ENCODE measurements at regions not wholly inside any gene's neighbourhood (a gene's known extent, or its start where the extent isn't known, plus 50 kb on each side); places are given as distances from the start of the nearest gene placed in this dataset.

- no peak for DNase-seq
These were observed 133.6 kb upstream of the JUN start for GRCh38 chr1:58917436-58917835.

- no peak for DNase-seq
These were observed 135.5 kb upstream of the JUN start for GRCh38 chr1:58919226-58919958.

- DNase-seq = peak; percentile 12
These were observed 136.1 kb upstream of the JUN start for GRCh38 chr1:58919959-58920321.

GRCh38 chr1:58921342-58921741, 137.5 kb upstream of the JUN start:
- no peak for DNase-seq

GRCh38 chr1:58921751-58922150, 137.9 kb upstream of the JUN start:
- DNase-seq = no peak

GRCh38 chr1:58922302-58923089, 138.6 kb upstream of the JUN start:
- no peak for DNase-seq

GRCh38 chr1:58923090-58923470, 139.2 kb upstream of the JUN start:
- DNase-seq = no peak

GRCh38 chr1:58924016-58924565, 140.2 kb upstream of the JUN start:
- DNase-seq = no peak

GRCh38 chr1:58924821-58925220, 141.0 kb upstream of the JUN start:
- no peak for DNase-seq

- no peak for DNase-seq
These were observed 141.4 kb upstream of the JUN start for GRCh38 chr1:58925247-58925646.

GRCh38 chr1:58926152-58926551, 142.3 kb upstream of the JUN start:
- DNase-seq = no peak

GRCh38 chr1:58927041-58927721, 143.3 kb upstream of the JUN start:
- DNase-seq = no peak

GRCh38 chr1:58927722-58928085, 143.9 kb upstream of the JUN start:
- DNase-seq = no peak

- DNase-seq = no peak
These were observed 144.7 kb upstream of the JUN start for GRCh38 chr1:58928514-58928913.

- no peak for DNase-seq
These were observed 146.0 kb upstream of the JUN start for GRCh38 chr1:58929671-58930325.

- no peak for DNase-seq
These were observed 147.2 kb upstream of the JUN start for GRCh38 chr1:58931024-58931423.

GRCh38 chr1:58931756-58932155, 147.9 kb upstream of the JUN start:
- DNase-seq = no peak

GRCh38 chr1:58932859-58933598, 149.2 kb upstream of the JUN start:
- DNase-seq = no peak

- DNase-seq = no peak
These were observed 149.7 kb upstream of the JUN start for GRCh38 chr1:58933599-58933926.

- no peak for DNase-seq
These were observed 150.9 kb upstream of the JUN start for GRCh38 chr1:58934706-58935105.

- no peak for DNase-seq
These were observed 153.1 kb upstream of the JUN start for GRCh38 chr1:58936973-58937372.

- DNase-seq = no peak
These were observed 155.3 kb upstream of the JUN start for GRCh38 chr1:58939146-58939545.

Data from NCI-H446 treated with DMSO at 0.1 percent for 48 hours (cell line).